ENCODE measurements at regions not wholly inside any gene's neighbourhood (a gene's known extent, or its start where the extent isn't known, plus 50 kb on each side); places are given as distances from the start of the nearest gene placed in this dataset.
"Not testable (repeated sequence)": the region's sequence is repeated elsewhere in the genome, so short reads cannot be mapped to it uniquely, and the experiment has no call there.

DNA sequence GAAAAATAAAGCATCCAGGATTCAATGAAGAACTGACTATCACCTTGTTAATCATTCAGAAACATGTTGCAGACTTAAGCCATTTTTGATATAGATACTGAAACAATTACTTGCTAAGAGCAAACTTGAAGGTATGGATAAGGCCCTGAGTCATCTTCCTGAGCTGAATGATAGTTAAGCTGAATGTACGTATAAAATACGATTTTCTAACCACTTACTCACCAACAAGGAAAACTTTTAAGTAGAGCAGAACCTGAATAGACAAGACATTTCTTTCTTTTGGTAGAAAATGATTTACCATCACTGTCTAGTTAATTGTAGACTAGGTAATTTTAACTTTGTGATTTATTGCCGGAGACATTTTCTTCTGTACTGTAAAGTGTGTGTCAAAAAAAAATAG lies 261.2 kb downstream of the RTP5 start:
- not testable (repeated sequence) for DNase-seq

DNA sequence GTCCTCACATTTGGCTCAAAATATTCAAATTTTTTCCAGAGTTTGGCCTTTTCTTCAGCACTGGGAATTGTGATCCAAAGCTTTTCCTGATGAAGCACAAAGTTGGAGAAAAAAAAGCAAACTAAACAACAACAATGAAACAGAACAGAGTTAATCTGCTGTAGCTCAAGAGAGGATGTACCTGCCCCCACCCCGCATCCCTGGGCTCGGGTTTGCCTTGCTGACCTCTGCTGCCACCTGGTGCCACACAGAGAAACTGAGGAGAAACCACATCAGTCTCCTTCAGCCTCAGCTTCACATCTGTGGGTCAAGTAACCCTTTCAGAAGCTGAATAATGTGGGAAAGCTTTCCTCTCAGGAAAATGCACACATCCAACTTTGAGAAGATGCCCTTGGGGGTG lies 290.4 kb downstream of the RTP5 start:
- DNase-seq = not testable (repeated sequence)

DNA sequence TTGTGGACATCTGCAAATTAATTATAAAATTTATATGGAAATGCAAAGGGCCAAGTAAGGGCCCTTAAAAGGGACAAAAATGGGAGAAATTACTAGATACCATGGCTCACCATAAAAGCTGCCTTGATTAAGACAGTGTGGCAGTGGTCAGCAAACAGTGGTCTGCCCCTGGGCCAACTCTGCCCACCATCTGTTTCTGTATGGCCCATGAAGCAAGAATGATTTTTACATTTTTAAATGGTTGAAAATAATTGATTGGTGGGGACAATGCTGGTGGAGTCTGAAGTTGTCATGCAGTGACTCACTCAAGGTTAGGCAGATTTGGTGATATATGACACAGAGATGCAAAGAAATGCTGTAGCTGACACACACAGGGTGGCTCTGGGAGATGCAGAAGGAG lies 295.6 kb downstream of the RTP5 start:
- not testable (repeated sequence) for DNase-seq

DNA sequence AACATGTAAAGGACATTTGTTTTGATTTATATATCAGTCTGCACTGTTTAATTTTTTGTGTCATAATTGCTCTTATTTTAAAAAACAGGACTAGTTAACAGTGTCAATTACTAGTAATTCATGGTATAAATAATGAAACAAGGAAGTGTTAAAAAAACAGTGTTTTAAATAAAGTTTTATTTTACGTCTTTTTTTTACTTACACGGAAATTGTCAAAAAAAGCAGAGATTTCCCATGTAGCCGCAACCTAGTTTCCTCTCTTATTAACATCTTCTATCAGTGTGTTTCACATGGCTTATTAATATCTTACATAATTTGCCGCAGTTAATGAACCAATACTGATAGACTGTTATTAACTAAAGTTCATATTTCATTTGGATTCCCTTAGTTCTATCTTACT lies 301.8 kb downstream of the RTP5 start:
- not testable (repeated sequence) for DNase-seq

Measured in activated T-cell treated with anti-CD3 and anti-CD28 coated beads for 4 hours (primary cell).